ENCODE measurements at regions not wholly inside any gene's neighbourhood (a gene's known extent, or its start where the extent isn't known, plus 50 kb on each side); places are given as distances from the start of the nearest gene placed in this dataset.

DNA sequence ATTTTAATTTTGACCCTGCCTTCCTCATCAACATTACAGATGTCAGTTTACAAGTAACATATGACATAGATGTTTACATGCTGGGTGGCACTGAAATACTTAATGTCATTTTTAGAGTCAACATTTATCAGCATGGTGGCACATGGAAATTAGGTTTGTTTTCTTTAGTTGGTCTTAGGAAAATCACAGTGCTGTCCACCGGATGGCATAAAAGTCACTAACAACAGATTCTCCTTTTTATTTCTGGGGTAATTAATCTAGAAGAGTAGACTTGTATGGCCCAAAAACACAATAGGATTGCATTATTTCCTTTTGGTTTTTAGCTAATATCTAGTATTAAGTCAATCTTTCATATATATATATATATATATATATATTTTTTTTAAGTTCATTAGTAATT, 88.6 kb upstream of the HHIP start:
- TF ChIP-seq FOS (IDR thresholded peaks at IDR 0.05; ENCODE audit: low read depth, low read length), result no peak
- TF ChIP-seq RAD21 (IDR thresholded peaks at IDR 0.05; ENCODE audit: low read length), result peak; percentile 47
- no peak for TF ChIP-seq CHD1 (IDR thresholded peaks at IDR 0.05; ENCODE audit: low read depth, low read length)
- no peak for TF ChIP-seq MAZ (IDR thresholded peaks at IDR 0.05; ENCODE audit: borderline replicate concordance, low read depth, low read length)
- TF ChIP-seq, protein P1, sequence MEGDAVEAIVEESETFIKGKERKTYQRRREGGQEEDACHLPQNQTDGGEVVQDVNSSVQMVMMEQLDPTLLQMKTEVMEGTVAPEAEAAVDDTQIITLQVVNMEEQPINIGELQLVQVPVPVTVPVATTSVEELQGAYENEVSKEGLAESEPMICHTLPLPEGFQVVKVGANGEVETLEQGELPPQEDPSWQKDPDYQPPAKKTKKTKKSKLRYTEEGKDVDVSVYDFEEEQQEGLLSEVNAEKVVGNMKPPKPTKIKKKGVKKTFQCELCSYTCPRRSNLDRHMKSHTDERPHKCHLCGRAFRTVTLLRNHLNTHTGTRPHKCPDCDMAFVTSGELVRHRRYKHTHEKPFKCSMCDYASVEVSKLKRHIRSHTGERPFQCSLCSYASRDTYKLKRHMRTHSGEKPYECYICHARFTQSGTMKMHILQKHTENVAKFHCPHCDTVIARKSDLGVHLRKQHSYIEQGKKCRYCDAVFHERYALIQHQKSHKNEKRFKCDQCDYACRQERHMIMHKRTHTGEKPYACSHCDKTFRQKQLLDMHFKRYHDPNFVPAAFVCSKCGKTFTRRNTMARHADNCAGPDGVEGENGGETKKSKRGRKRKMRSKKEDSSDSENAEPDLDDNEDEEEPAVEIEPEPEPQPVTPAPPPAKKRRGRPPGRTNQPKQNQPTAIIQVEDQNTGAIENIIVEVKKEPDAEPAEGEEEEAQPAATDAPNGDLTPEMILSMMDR (conservative IDR thresholded peaks at IDR 0.05; ENCODE audit: low read depth, low read length), result peak; percentile 30; the same call in 1 of the 2 replicates
- no peak for TF ChIP-seq MAFK (IDR thresholded peaks at IDR 0.05; ENCODE audit: low read depth, low read length)
- TF ChIP-seq MXI1 (IDR thresholded peaks at IDR 0.05; ENCODE audit: borderline replicate concordance, low read depth, low read length), result no peak
- no peak for TF ChIP-seq POLR2A (IDR thresholded peaks at IDR 0.05; ENCODE audit: low read depth, low read length)
- TF ChIP-seq CEBPB (IDR thresholded peaks at IDR 0.05; ENCODE audit: low read depth, low read length), result no peak
- TF ChIP-seq RCOR1 (IDR thresholded peaks at IDR 0.05; ENCODE audit: insufficient replicate concordance, low read length), result no peak
- TF ChIP-seq RFX5 (IDR thresholded peaks at IDR 0.05; ENCODE audit: low read depth, low read length), result no peak
- TF ChIP-seq NFE2L2 (IDR thresholded peaks at IDR 0.05; ENCODE audit: low read depth, low read length), result no peak
- TF ChIP-seq, protein P2, sequence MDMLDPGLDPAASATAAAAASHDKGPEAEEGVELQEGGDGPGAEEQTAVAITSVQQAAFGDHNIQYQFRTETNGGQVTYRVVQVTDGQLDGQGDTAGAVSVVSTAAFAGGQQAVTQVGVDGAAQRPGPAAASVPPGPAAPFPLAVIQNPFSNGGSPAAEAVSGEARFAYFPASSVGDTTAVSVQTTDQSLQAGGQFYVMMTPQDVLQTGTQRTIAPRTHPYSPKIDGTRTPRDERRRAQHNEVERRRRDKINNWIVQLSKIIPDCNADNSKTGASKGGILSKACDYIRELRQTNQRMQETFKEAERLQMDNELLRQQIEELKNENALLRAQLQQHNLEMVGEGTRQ (IDR thresholded peaks at IDR 0.05; ENCODE audit: low read depth, low read length), result no peak
- TF ChIP-seq, protein P3, sequence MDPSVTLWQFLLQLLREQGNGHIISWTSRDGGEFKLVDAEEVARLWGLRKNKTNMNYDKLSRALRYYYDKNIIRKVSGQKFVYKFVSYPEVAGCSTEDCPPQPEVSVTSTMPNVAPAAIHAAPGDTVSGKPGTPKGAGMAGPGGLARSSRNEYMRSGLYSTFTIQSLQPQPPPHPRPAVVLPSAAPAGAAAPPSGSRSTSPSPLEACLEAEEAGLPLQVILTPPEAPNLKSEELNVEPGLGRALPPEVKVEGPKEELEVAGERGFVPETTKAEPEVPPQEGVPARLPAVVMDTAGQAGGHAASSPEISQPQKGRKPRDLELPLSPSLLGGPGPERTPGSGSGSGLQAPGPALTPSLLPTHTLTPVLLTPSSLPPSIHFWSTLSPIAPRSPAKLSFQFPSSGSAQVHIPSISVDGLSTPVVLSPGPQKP (IDR thresholded peaks at IDR 0.05; ENCODE audit: borderline replicate concordance, low read depth, low read length), result no peak
- TF ChIP-seq SMC3 (IDR thresholded peaks at IDR 0.05; ENCODE audit: low read depth, low read length), result peak; percentile 19; the same call in 1 of the 2 replicates
- no peak for TF ChIP-seq BHLHE40 (IDR thresholded peaks at IDR 0.05; ENCODE audit: low read depth, low read length)
- H2BK20ac ChIP-seq (ENCODE audit: low read depth, low read length), result no peak overlapping the region
- in situ Hi-C loops (cut with MboI; ENCODE audit: low sequenced_read_pairs), result no loop called here
- no peaks in the 10 kb centered on the region for H3K9me3 ChIP-seq (ENCODE audit: control insufficient read depth, insufficient read depth, low read length)
- H3K56ac ChIP-seq (ENCODE audit: extremely low read depth, insufficient read depth, low read length), result no peak overlapping the region
- POLR2A ChIA-PET (ENCODE audit: unreplicated experiment), result no interaction called here
- no peak overlapping the region for H3K14ac ChIP-seq (replicated peaks; ENCODE audit: low read depth, low read length)
- no peak overlapping the region for H2BK120ac ChIP-seq (ENCODE audit: low read depth, low read length)
- H3K9ac ChIP-seq (ENCODE audit: low read depth, low read length), result no peak overlapping the region
- no peaks in the 10 kb centered on the region for H3K79me1 ChIP-seq (ENCODE audit: low read depth in 1 of 2, low read length in 2 of 2)
- ATAC-seq (ENCODE audit: low read depth) (no peak), DNase-seq (peak; percentile 16)
- H2AK5ac ChIP-seq (ENCODE audit: low read depth, low read length), result no peak overlapping the region
- no CpG with 5 or more reads among the region's 1 CpG for WGBS, 2 experiments (ENCODE audit: extremely low coverage in 2 of 2, insufficient read length in 1 of 2)
- intact Hi-C loops (cut with micrococcal nuclease), result no loop called here
- no peak overlapping the region for H3K4ac ChIP-seq (ENCODE audit: low read depth, low read length)
- H4K8ac ChIP-seq (ENCODE audit: low read depth in 2 of 2, low read length in 2 of 2), result no peak overlapping the region
- BruUV-seq (replicated peaks), result no TSS peak
- H2BK5ac ChIP-seq (ENCODE audit: low read depth, low read length, poor library complexity, severe bottlenecking), result no peak overlapping the region
- CTCF ChIA-PET, result interaction anchor here (1.0 kb wide), 1 partner anchor 29 kb away, joined by 4 read pairs; no protein-coding TSS in a partner anchor
- no peak overlapping the region for H3K4me3 ChIP-seq (ENCODE audit: insufficient read depth, low read depth, low read length)
- dilution Hi-C loops (cut with HindIII; ENCODE audit: low sequenced_read_pairs, unreplicated experiment), result no loop called here
- no peak overlapping the region for H2BK15ac ChIP-seq (ENCODE audit: low read depth, low read length)
- no peak overlapping the region for H2AFZ ChIP-seq (replicated peaks; ENCODE audit: low read length, poor library complexity)
- H2AK9ac ChIP-seq (replicated peaks; ENCODE audit: low read depth, low read length, poor library complexity), result no peak overlapping the region
- no peak overlapping the region for H3K4me2 ChIP-seq (ENCODE audit: low read depth, low read length)
- H3K9me1 ChIP-seq (ENCODE audit: insufficient read depth, low read length), result no peaks in the 10 kb centered on the region
- no peaks in the 10 kb centered on the region; the same call in 1 of the 2 replicates for H3K4me1 ChIP-seq (ENCODE audit: control insufficient read depth, insufficient read depth, low read length)
- no peaks in the 10 kb centered on the region for H4K20me1 ChIP-seq (ENCODE audit: insufficient read depth, low read length)
- H3K27me3 ChIP-seq (ENCODE audit: control insufficient read depth, insufficient read depth, low read length), result peaks cover 1% of the 10 kb centered on the region; the same call in 1 of the 2 replicates
- no peak overlapping the region for H4K5ac ChIP-seq (ENCODE audit: low read depth, low read length)
- H3K36me3 ChIP-seq (ENCODE audit: control insufficient read depth, insufficient read depth, low read length), result no peaks in the 10 kb centered on the region
- no peak overlapping the region for H3K27ac ChIP-seq (ENCODE audit: insufficient read depth, low read length)
- no peak overlapping the region for H4K91ac ChIP-seq (ENCODE audit: insufficient read depth, low read depth, low read length)
- H3K23ac ChIP-seq (ENCODE audit: low read depth, low read length), result no peak overlapping the region
- no peak overlapping the region for H3K18ac ChIP-seq (ENCODE audit: low read depth, low read length)
